Natural killer cell (primary cell): ENCODE measurements at regions not wholly inside any gene's neighbourhood (a gene's known extent, or its start where the extent isn't known, plus 50 kb on each side); places are given as distances from the start of the nearest gene placed in this dataset.

Experiments
- ATAC-seq, 3 donors: fragments of 150-1000 bp in 2 of 3; fragments of 200-7000 bp in 1 of 3; cut with Tn5 transposase; 1 replicate in 1 of 3; 2 replicates in 2 of 3; pipeline ENCODE4 v1.10.0; 2021; ENCODE audit warnings: mild to moderate bottlenecking in 2 of 3, moderate library complexity in 2 of 3
- DNase-seq, 2 donors: peaks; one replicate each; pipeline versions ENCODE4 v3.0.0 to v3.0.0-alpha.2; 2013 to 2021; ENCODE audit warnings: mixed read lengths in 1 of 2
- H3K27ac ChIP-seq: one replicate; pipeline ENCODE4 v1.5.1; 2013; ENCODE audit warnings: mild to moderate bottlenecking, low read length
- H3K27me3 ChIP-seq: one replicate; pipeline ENCODE4 v1.6.1; 2013; ENCODE audit warnings: low read length; ENCODE audit not compliant: control insufficient read depth, insufficient read depth
- H3K36me3 ChIP-seq: one replicate; pipeline ENCODE4 v1.6.1; 2013; ENCODE audit warnings: low read length; ENCODE audit not compliant: control insufficient read depth, insufficient read depth
- H3K4me1 ChIP-seq: one replicate; pipeline ENCODE4 v1.6.1; 2013; ENCODE audit warnings: low read length; ENCODE audit not compliant: control insufficient read depth, insufficient read depth
- H3K4me3 ChIP-seq: one replicate; pipeline ENCODE4 v1.5.1; 2013; ENCODE audit warnings: low read length
- H3K9me3 ChIP-seq: one replicate; pipeline ENCODE4 v1.6.1; 2013; ENCODE audit warnings: low read length; ENCODE audit not compliant: control insufficient read depth, insufficient read depth
- H3K27ac Mint-ChIP-seq, 2 donors: one replicate each; pipeline ENCODE4 v1.8.0; 2022; ENCODE audit warnings: mild to moderate bottlenecking in 2 of 2, mixed read lengths in 2 of 2, moderate library complexity in 1 of 2
- H3K27me3 Mint-ChIP-seq, 2 donors: one replicate each; pipeline ENCODE4 v1.8.0; 2022; ENCODE audit warnings: low read depth in 2 of 2, mixed read lengths in 2 of 2
- H3K36me3 Mint-ChIP-seq: one replicate; pipeline ENCODE4 v1.8.0; 2022; ENCODE audit warnings: mixed read lengths
- H3K4me1 Mint-ChIP-seq, 2 donors: one replicate each; pipeline ENCODE4 v1.8.0; 2022; ENCODE audit warnings: mixed read lengths in 2 of 2
- H3K4me3 Mint-ChIP-seq: one replicate; pipeline ENCODE4 v1.8.0; 2022; ENCODE audit warnings: mild to moderate bottlenecking, moderate library complexity, mixed read lengths
- H3K9me3 Mint-ChIP-seq, 2 donors: one replicate each; pipeline ENCODE4 v1.8.0; 2022; ENCODE audit warnings: mixed read lengths in 2 of 2
- WGBS: methylation state at CpG from one replicate; pipeline ENCODE4 v1.1.7; 2013; ENCODE audit warnings: missing lambda C conversion rate; ENCODE audit not compliant: insufficient coverage; 5-methylcytosine and 5-hydroxymethylcytosine counted together
- intact Hi-C: fragments of 100-400 bp; cut with micrococcal nuclease; formaldehyde crosslinking; loops from one replicate; pipeline ENCODE4 v1.14.2; 2022
- TF ChIP-seq, protein P1 (sequence below): fragments of 200-600 bp; IDR thresholded peaks from one replicate; pipeline ENCODE4 v1.8.0; 2022; ENCODE audit warnings: antibody characterized with exemption

DNA sequence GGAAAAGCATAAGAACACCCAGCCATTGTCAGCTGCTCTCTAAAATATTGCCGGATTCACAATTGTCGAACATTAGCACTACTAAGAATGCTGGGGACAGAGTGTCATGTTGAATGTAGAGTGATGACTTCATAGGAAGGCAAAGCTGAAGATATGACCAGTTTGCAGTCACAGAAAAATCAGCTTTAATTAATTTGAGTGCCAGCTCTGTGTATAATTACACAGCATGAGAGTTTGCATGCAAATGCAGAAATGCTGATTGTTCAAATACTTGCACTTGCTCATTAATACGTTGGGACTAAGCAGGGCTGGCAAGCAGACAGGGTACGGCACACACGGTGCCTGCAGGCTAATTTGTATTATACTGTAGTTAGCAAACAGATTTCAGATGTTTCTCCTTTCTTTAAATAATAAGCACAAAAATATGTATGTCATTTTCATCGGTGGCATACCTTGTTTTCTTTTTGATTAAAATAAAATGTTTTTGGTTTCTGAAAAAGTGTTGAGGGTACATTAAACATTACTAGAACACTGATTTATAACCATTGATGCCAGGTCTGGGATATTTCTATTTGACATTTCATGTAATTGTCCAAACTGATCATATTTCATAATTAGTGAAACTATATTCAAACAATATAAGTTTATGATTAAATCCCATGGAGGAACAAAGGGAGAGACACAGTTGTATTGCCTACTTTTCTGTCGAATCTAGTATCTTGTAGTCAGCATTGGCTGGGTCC, 99.8 kb upstream of the ADGRL2 start:
- no peak for ATAC-seq
- TF ChIP-seq, protein P1, sequence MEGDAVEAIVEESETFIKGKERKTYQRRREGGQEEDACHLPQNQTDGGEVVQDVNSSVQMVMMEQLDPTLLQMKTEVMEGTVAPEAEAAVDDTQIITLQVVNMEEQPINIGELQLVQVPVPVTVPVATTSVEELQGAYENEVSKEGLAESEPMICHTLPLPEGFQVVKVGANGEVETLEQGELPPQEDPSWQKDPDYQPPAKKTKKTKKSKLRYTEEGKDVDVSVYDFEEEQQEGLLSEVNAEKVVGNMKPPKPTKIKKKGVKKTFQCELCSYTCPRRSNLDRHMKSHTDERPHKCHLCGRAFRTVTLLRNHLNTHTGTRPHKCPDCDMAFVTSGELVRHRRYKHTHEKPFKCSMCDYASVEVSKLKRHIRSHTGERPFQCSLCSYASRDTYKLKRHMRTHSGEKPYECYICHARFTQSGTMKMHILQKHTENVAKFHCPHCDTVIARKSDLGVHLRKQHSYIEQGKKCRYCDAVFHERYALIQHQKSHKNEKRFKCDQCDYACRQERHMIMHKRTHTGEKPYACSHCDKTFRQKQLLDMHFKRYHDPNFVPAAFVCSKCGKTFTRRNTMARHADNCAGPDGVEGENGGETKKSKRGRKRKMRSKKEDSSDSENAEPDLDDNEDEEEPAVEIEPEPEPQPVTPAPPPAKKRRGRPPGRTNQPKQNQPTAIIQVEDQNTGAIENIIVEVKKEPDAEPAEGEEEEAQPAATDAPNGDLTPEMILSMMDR = no peak
- H3K27me3 ChIP-seq = no peaks in the 10 kb centered on the region
- H3K27ac Mint-ChIP-seq = no peak overlapping the region
- H3K4me3 Mint-ChIP-seq = no peak overlapping the region
- peaks cover 17 to 23% of the 10 kb centered on the region in 2 donors for H3K9me3 Mint-ChIP-seq
- H3K4me1 ChIP-seq = no peaks in the 10 kb centered on the region
- H3K9me3 ChIP-seq = no peaks in the 10 kb centered on the region
- intact Hi-C loops = no loop called here
- H3K36me3 Mint-ChIP-seq = no peaks in the 10 kb centered on the region
- 89% methylated on average over 6 of the region's 7 CpGs for WGBS
- DNase-seq = no peak
- H3K36me3 ChIP-seq = no peaks in the 10 kb centered on the region
- H3K4me3 ChIP-seq = no peak overlapping the region
- no peak overlapping the region for H3K27ac ChIP-seq
- no peaks in the 10 kb centered on the region for H3K4me1 Mint-ChIP-seq
- no peaks in the 10 kb centered on the region for H3K27me3 Mint-ChIP-seq

DNA sequence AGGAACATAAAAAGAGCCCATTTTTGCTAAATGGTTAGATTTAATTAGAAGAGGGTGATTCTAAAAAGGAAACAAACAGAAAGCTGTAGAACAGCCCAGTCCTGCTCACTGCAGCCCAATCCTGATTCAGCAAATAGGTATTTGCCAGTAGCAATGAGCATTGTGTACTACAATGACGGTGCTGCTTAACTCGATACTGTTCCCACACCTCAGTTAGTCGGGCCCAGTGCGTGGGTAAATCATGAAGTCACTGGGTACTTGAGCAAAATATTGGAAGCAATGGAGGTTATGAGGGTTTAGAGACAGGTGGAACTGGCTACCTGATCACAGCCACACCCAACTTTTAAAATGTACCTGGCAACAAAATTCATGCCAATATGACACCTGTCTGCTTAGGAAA, 101.5 kb upstream of the ADGRL2 start:
- no peak for DNase-seq
- Mint-ChIP-seq H3K4me1 (no peaks in the 10 kb centered on the region), H3K36me3 (no peaks in the 10 kb centered on the region), H3K27me3 (no peaks in the 10 kb centered on the region), H3K4me3 (no peak overlapping the region), H3K9me3 (peaks cover 14 to 19% of the 10 kb centered on the region in 2 donors), H3K27ac (no peak overlapping the region)
- no peak for ATAC-seq
- Histone ChIP-seq H3K4me1 (no peaks in the 10 kb centered on the region), H3K9me3 (no peaks in the 10 kb centered on the region), H3K27ac (no peak overlapping the region), H3K36me3 (no peaks in the 10 kb centered on the region), H3K4me3 (no peak overlapping the region), H3K27me3 (no peaks in the 10 kb centered on the region)
- TF ChIP-seq, protein P1 = no peak
- 91% methylated on average over 4 of the region's 4 CpGs for whole genome bisulfite sequencing
- intact Hi-C loops = no loop called here

DNA sequence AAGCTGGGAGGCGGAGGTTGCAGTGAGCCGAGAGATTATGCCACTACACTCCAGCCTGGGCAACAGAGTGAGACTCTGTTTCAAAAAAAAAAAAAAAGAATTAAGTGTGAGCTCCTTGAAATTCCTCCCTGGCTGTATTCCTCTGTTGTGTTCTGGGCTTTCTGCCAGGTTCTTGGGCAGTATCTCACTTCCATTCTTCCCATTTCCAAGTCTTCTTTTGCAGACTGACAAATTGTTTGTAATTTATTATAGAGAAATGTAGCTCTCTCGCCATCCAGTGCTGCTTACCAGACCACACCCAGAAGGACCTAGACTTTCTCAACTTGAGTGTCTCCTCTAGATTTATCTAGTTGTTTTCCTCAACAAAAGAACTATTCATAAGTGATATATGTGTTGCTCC, 105.0 kb upstream of the ADGRL2 start:
- no peaks in the 10 kb centered on the region for H3K27me3 Mint-ChIP-seq
- 81% methylated on average over 3 of the region's 3 CpGs for whole genome bisulfite sequencing
- Histone ChIP-seq H3K27ac (no peak overlapping the region), H3K36me3 (no peaks in the 10 kb centered on the region), H3K4me1 (no peaks in the 10 kb centered on the region), H3K9me3 (no peaks in the 10 kb centered on the region), H3K27me3 (no peaks in the 10 kb centered on the region), H3K4me3 (no peak overlapping the region)
- H3K36me3 Mint-ChIP-seq = no peaks in the 10 kb centered on the region
- no peak overlapping the region for H3K27ac Mint-ChIP-seq
- H3K4me3 Mint-ChIP-seq = no peak overlapping the region
- intact Hi-C loops = no loop called here
- no peaks in the 10 kb centered on the region for H3K4me1 Mint-ChIP-seq
- peaks cover 11 to 13% of the 10 kb centered on the region in 2 donors for H3K9me3 Mint-ChIP-seq
- no peak for DNase-seq
- TF ChIP-seq, protein P1 = no peak
- no peak for ATAC-seq

DNA sequence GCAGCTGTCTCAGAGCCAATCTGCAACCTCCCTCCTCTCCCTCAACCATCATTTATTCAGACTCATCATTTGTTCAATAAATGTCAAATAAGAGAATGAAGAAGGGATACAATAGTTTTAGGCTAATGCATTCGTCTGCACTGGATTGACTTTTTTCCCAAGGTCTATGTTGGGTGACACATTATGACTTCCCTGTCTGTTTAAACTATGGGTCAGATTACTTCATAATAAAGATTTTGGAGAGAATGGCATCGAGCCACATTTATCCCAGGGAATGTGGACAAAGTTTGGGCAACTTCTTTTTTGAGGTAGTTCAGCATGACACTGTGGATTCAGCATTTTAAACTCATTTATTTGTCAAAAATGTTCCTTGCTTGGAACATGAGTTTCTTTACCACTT, 107.4 kb upstream of the ADGRL2 start:
- Mint-ChIP-seq H3K27ac (no peak overlapping the region), H3K9me3 (peaks cover 11 to 13% of the 10 kb centered on the region in 2 donors), H3K4me1 (no peaks in the 10 kb centered on the region), H3K27me3 (no peaks in the 10 kb centered on the region), H3K36me3 (no peaks in the 10 kb centered on the region), H3K4me3 (no peak overlapping the region)
- DNase-seq (no peak), ATAC-seq (no peak)
- Histone ChIP-seq H3K4me3 (no peak overlapping the region), H3K36me3 (no peaks in the 10 kb centered on the region), H3K27me3 (no peaks in the 10 kb centered on the region), H3K9me3 (no peaks in the 10 kb centered on the region), H3K27ac (no peak overlapping the region), H3K4me1 (no peaks in the 10 kb centered on the region)
- intact Hi-C loops = no loop called here
- TF ChIP-seq, protein P1 = no peak
- 67% methylated on average over 2 of the region's 2 CpGs for WGBS
